ENCODE measurements at regions not wholly inside any gene's neighbourhood (a gene's known extent, or its start where the extent isn't known, plus 50 kb on each side); places are given as distances from the start of the nearest gene placed in this dataset.

DNA sequence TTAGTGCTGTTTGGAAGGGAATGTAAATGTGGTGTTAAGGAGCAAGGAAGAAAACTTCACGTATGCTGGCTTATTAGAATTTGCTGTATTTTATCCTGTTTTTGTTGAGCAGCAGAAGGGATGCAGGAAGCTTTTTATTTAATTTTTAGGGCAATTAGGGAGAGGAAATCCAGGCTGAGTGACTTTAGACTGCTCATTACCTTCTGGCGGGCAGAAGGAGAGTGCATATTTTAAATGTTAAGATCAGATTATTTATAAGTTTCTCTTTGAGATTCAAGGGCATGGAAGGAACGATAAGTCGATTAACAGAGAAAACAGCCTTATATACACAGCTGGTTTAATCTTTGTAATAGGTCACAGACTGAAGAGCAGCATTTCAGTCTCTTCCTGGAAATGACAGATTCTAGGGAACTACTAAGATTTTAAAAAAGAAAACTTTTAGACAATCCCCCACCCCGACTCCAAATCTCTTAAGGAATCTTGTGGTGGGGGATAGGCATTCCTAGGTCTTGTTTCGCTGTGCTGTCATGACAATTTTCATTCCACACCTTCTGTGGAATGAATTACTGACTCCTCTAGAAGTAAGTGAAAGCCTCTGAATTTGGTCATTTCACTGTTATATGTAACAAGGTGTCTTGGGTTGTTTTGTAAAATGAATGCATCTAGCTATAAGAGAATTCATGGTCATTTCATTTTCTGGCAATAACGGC, 402.5 kb downstream of the RAPGEF2 start:
- no peaks in the 10 kb centered on the region for H3K4me1 ChIP-seq (ENCODE audit: control insufficient read depth in 1 of 2, insufficient read depth in 2 of 2, low read length in 2 of 2)
- no peak overlapping the region for H3K4me3 ChIP-seq (replicated peaks in 1 of 2; ENCODE audit: low read depth in 1 of 2, low read length in 2 of 2)
- ATAC-seq (no peak), DNase-seq (ENCODE audit: low read depth, low spot score) (no peak)
- H3K79me2 ChIP-seq (ENCODE audit: insufficient read depth, low read length), result no peaks in the 10 kb centered on the region
- H2AFZ ChIP-seq (ENCODE audit: low read depth, low read length, poor library complexity, severe bottlenecking), result no peak overlapping the region
- intact Hi-C loops (cut with micrococcal nuclease), result no loop called here
- H3K9me3 ChIP-seq (ENCODE audit: control insufficient read depth in 1 of 2, insufficient read depth in 1 of 2, low read depth in 1 of 2, low read length in 2 of 2), result no peaks in the 10 kb centered on the region
- RAD21 ChIA-PET (ENCODE audit: low non-redundant PET in 1 of 2, low total read pairs in 2 of 2, uncharacterized antibody in 2 of 2, unreplicated experiment in 2 of 2), result no interaction called here
- CTCF ChIA-PET, result no interaction called here
- no peaks in the 10 kb centered on the region for H3K27me3 ChIP-seq (ENCODE audit: insufficient read depth, low read length)
- no peak overlapping the region for H3K4me2 ChIP-seq (ENCODE audit: low read length)
- BruUV-seq (replicated peaks), result no TSS peak
- H3K9ac ChIP-seq (ENCODE audit: low read length), result no peak overlapping the region
- TF ChIP-seq EZH2phosphoT487 (IDR thresholded peaks at IDR 0.05; ENCODE audit: borderline replicate concordance), result no peak
- TF ChIP-seq CEBPB (IDR thresholded peaks at IDR 0.05; ENCODE audit: low read depth), result no peak
- no peak for TF ChIP-seq POLR2AphosphoS5 (IDR thresholded peaks at IDR 0.05; ENCODE audit: low read depth, low read length)
- TF ChIP-seq, protein P1, sequence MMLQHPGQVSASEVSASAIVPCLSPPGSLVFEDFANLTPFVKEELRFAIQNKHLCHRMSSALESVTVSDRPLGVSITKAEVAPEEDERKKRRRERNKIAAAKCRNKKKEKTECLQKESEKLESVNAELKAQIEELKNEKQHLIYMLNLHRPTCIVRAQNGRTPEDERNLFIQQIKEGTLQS (IDR thresholded peaks at IDR 0.05), result no peak
- TF ChIP-seq ELF1 (IDR thresholded peaks at IDR 0.05; ENCODE audit: borderline replicate concordance, low read depth), result no peak
- TF ChIP-seq FOSL1 (IDR thresholded peaks at IDR 0.05; ENCODE audit: low read depth), result no peak
- H3K36me3 ChIP-seq (ENCODE audit: control insufficient read depth in 1 of 2, insufficient read depth in 2 of 2, low read length in 2 of 2), result no peaks in the 10 kb centered on the region
- POLR2A ChIA-PET, result no interaction called here
- H3K9me2 ChIP-seq (ENCODE audit: insufficient read depth), result no peaks in the 10 kb centered on the region
- no peak overlapping the region for H3K27ac ChIP-seq (ENCODE audit: low read depth, low read length)
- no peaks in the 10 kb centered on the region for H4K20me1 ChIP-seq (ENCODE audit: insufficient read depth)

DNA sequence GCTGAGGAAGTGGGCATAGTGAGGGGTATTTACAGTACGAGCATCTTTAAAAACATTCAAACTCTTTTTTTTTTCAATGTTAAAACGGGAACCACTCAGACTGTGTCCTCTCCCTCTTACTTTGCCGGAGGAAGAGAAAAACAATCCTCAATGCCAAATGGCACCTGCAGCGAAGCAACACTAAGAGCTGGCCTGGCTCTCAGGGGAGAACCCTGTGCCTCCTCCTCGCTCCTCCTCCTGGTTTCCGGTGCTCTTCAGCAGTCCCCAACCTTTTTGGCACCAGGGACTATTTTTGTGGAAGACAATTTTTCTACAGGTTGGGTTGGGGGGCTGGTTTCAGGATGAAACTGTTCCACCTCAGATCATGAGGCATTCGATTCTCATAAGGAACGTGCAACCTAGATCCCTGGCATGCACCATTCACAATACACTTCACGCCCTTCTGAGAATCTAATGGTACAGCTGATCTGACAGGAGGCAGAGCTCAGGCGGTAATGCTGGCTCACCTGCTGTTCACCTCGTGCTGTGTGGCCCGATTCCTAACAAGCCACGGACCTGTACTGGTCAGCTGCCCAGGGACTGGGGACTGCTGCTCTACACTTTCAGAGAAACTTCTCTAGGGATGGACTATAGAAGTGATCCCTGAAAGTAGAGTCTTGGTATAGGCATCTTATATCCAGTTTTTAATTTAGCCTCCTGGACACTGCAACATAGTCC, 404.1 kb downstream of the RAPGEF2 start:
- no peak overlapping the region for H3K9ac ChIP-seq (ENCODE audit: low read length)
- no TSS peak for BruUV-seq (replicated peaks)
- no peaks in the 10 kb centered on the region for H4K20me1 ChIP-seq (ENCODE audit: insufficient read depth)
- 0 out of 2 replicates have a peak, but pooled peaks cover 1% of the 10 kb centered on the region for H3K9me2 ChIP-seq (ENCODE audit: insufficient read depth)
- no peak overlapping the region for H2AFZ ChIP-seq (ENCODE audit: low read depth, low read length, poor library complexity, severe bottlenecking)
- ChIA-PET CTCF (no interaction called here), RAD21 (ENCODE audit: low non-redundant PET in 1 of 2, low total read pairs in 2 of 2, uncharacterized antibody in 2 of 2, unreplicated experiment in 2 of 2) (no interaction called here), POLR2A (no interaction called here)
- no peaks in the 10 kb centered on the region for H3K9me3 ChIP-seq (ENCODE audit: control insufficient read depth in 1 of 2, insufficient read depth in 1 of 2, low read depth in 1 of 2, low read length in 2 of 2)
- no peak for DNase-seq (ENCODE audit: low read depth, low spot score)
- H3K4me3 ChIP-seq (replicated peaks in 1 of 2; ENCODE audit: low read depth in 1 of 2, low read length in 2 of 2), result no peak overlapping the region
- intact Hi-C loops (cut with micrococcal nuclease), result no loop called here
- H3K4me1 ChIP-seq (ENCODE audit: control insufficient read depth in 1 of 2, insufficient read depth in 2 of 2, low read length in 2 of 2), result no peaks in the 10 kb centered on the region
- H3K4me2 ChIP-seq (ENCODE audit: low read length), result no peak overlapping the region
- ATAC-seq, result no peak
- H3K27ac ChIP-seq (ENCODE audit: low read depth, low read length), result no peak overlapping the region
- H3K27me3 ChIP-seq (ENCODE audit: insufficient read depth, low read length), result no peaks in the 10 kb centered on the region
- H3K79me2 ChIP-seq (ENCODE audit: insufficient read depth, low read length), result no peaks in the 10 kb centered on the region
- H3K36me3 ChIP-seq (ENCODE audit: control insufficient read depth in 1 of 2, insufficient read depth in 2 of 2, low read length in 2 of 2), result no peaks in the 10 kb centered on the region
- TF ChIP-seq CBX3 (IDR thresholded peaks at IDR 0.05; ENCODE audit: low read depth), result no peak
- no peak for TF ChIP-seq SRF (IDR thresholded peaks at IDR 0.05; ENCODE audit: low read depth)
- TF ChIP-seq TCF7L2 (IDR thresholded peaks at IDR 0.05; ENCODE audit: borderline replicate concordance, extremely low read depth, insufficient read depth, insufficient read length), result no peak
- TF ChIP-seq, protein P2, sequence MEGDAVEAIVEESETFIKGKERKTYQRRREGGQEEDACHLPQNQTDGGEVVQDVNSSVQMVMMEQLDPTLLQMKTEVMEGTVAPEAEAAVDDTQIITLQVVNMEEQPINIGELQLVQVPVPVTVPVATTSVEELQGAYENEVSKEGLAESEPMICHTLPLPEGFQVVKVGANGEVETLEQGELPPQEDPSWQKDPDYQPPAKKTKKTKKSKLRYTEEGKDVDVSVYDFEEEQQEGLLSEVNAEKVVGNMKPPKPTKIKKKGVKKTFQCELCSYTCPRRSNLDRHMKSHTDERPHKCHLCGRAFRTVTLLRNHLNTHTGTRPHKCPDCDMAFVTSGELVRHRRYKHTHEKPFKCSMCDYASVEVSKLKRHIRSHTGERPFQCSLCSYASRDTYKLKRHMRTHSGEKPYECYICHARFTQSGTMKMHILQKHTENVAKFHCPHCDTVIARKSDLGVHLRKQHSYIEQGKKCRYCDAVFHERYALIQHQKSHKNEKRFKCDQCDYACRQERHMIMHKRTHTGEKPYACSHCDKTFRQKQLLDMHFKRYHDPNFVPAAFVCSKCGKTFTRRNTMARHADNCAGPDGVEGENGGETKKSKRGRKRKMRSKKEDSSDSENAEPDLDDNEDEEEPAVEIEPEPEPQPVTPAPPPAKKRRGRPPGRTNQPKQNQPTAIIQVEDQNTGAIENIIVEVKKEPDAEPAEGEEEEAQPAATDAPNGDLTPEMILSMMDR (IDR thresholded peaks at IDR 0.05 in 2 of 3, conservative IDR thresholded peaks at IDR 0.05 in 1 of 3; ENCODE audit: borderline replicate concordance in 1 of 3, insufficient read depth in 1 of 3, low read depth in 2 of 3, low read length in 2 of 3), result no peak
- no peak for TF ChIP-seq POLR2A (IDR thresholded peaks at IDR 0.05; ENCODE audit: borderline replicate concordance, extremely low read depth, insufficient read depth, insufficient read length)
- TF ChIP-seq ZFX (IDR thresholded peaks at IDR 0.05), result no peak
- no peak for TF ChIP-seq FOSL1 (IDR thresholded peaks at IDR 0.05; ENCODE audit: low read depth)
- TF ChIP-seq YY1 (IDR thresholded peaks at IDR 0.05; ENCODE audit: extremely low read depth, insufficient replicate concordance, low read depth, low read length), result no peak
- no peak for TF ChIP-seq EZH2 (IDR thresholded peaks at IDR 0.05)
- TF ChIP-seq, protein P3, sequence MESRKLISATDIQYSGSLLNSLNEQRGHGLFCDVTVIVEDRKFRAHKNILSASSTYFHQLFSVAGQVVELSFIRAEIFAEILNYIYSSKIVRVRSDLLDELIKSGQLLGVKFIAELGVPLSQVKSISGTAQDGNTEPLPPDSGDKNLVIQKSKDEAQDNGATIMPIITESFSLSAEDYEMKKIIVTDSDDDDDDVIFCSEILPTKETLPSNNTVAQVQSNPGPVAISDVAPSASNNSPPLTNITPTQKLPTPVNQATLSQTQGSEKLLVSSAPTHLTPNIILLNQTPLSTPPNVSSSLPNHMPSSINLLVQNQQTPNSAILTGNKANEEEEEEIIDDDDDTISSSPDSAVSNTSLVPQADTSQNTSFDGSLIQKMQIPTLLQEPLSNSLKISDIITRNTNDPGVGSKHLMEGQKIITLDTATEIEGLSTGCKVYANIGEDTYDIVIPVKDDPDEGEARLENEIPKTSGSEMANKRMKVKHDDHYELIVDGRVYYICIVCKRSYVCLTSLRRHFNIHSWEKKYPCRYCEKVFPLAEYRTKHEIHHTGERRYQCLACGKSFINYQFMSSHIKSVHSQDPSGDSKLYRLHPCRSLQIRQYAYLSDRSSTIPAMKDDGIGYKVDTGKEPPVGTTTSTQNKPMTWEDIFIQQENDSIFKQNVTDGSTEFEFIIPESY (IDR thresholded peaks at IDR 0.05; ENCODE audit: extremely low read depth, insufficient replicate concordance, low read length), result no peak

All from HCT116 (cell line).